ENCODE measurements at regions not wholly inside any gene's neighbourhood (a gene's known extent, or its start where the extent isn't known, plus 50 kb on each side); places are given as distances from the start of the nearest gene placed in this dataset.

DNA sequence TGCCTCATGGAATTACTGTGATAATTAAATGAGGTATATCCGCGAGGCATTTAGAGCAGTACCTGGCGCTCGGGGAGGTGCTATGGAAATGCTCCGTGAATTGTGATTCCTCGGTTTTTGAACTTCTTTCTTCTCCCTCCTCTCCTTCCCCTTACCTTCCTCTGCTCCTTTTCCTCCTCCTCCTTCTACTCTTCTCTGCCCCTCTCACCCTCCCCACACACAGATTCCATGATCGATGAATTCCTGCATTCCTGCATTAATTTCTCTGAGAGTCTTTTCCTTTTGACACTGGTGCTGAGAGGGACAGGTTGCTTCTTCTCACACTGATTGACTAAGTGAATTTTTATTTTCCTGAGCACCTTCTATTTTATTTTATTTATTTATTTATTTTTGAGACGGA is 101.2 kb upstream of the RGMA start:
- no peak for DNase-seq (ENCODE audit: low read depth in 1 of 2, low spot score in 1 of 2)
- Histone ChIP-seq H3K27me3 (ENCODE audit: insufficient read depth, poor library complexity, severe bottlenecking) (peaks cover 9% of the 10 kb centered on the region), H3K27ac (replicated peaks) (no peak overlapping the region), H3K4me3 (replicated peaks; ENCODE audit: insufficient read depth, low read length) (no peak overlapping the region)
- no peak for TF ChIP-seq SPI1 (IDR thresholded peaks at IDR 0.05; ENCODE audit: borderline replicate concordance, low read depth)
- TF ChIP-seq POLR2AphosphoS5 (IDR thresholded peaks at IDR 0.05; ENCODE audit: low read depth), result no peak
- TF ChIP-seq CTCF (IDR thresholded peaks at IDR 0.05; ENCODE audit: insufficient read depth, low read length), result no peak
- TF ChIP-seq GABPA (IDR thresholded peaks at IDR 0.05; ENCODE audit: low read depth), result no peak
- TF ChIP-seq, protein P1, sequence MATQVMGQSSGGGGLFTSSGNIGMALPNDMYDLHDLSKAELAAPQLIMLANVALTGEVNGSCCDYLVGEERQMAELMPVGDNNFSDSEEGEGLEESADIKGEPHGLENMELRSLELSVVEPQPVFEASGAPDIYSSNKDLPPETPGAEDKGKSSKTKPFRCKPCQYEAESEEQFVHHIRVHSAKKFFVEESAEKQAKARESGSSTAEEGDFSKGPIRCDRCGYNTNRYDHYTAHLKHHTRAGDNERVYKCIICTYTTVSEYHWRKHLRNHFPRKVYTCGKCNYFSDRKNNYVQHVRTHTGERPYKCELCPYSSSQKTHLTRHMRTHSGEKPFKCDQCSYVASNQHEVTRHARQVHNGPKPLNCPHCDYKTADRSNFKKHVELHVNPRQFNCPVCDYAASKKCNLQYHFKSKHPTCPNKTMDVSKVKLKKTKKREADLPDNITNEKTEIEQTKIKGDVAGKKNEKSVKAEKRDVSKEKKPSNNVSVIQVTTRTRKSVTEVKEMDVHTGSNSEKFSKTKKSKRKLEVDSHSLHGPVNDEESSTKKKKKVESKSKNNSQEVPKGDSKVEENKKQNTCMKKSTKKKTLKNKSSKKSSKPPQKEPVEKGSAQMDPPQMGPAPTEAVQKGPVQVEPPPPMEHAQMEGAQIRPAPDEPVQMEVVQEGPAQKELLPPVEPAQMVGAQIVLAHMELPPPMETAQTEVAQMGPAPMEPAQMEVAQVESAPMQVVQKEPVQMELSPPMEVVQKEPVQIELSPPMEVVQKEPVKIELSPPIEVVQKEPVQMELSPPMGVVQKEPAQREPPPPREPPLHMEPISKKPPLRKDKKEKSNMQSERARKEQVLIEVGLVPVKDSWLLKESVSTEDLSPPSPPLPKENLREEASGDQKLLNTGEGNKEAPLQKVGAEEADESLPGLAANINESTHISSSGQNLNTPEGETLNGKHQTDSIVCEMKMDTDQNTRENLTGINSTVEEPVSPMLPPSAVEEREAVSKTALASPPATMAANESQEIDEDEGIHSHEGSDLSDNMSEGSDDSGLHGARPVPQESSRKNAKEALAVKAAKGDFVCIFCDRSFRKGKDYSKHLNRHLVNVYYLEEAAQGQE (IDR thresholded peaks at IDR 0.05; ENCODE audit: insufficient replicate concordance, low read depth), result no peak

GRCh38 chr15:93189561-93189960 is 100.5 kb upstream of the RGMA start:
- Histone ChIP-seq H3K27me3 (ENCODE audit: insufficient read depth, poor library complexity, severe bottlenecking) (peaks cover 9% of the 10 kb centered on the region), H3K4me3 (replicated peaks; ENCODE audit: insufficient read depth, low read length) (no peak overlapping the region), H3K27ac (replicated peaks) (no peak overlapping the region)
- no peak for TF ChIP-seq POLR2AphosphoS5 (IDR thresholded peaks at IDR 0.05; ENCODE audit: low read depth)
- TF ChIP-seq, protein P1 (IDR thresholded peaks at IDR 0.05; ENCODE audit: insufficient replicate concordance, low read depth), result no peak
- TF ChIP-seq SPI1 (IDR thresholded peaks at IDR 0.05; ENCODE audit: borderline replicate concordance, low read depth), result no peak
- no peak for TF ChIP-seq CTCF (IDR thresholded peaks at IDR 0.05; ENCODE audit: insufficient read depth, low read length)
- no peak for TF ChIP-seq GABPA (IDR thresholded peaks at IDR 0.05; ENCODE audit: low read depth)
- no peak for DNase-seq (ENCODE audit: low read depth in 1 of 2, low spot score in 1 of 2)

DNA sequence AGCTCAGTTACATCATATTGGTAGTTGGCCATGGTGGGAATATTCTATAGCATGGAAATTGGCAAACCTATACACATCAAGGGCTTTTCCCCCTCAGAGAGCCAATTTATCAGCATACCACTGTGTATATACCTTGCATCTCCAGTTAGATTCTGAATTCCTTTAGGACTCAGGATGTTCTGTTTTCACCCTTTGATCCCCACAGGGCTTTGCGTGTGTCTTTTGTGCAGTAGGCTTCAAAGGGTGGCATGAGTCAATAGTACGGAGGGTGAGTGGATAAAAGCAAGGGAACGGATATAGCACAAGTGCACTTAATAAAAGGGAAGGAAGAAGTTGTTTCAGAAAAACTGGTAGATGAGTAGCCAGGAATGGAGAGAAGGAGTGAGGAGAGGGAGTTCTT is 99.2 kb upstream of the RGMA start:
- TF ChIP-seq SPI1 (IDR thresholded peaks at IDR 0.05; ENCODE audit: borderline replicate concordance, low read depth), result no peak
- TF ChIP-seq CTCF (IDR thresholded peaks at IDR 0.05; ENCODE audit: insufficient read depth, low read length), result no peak
- TF ChIP-seq GABPA (IDR thresholded peaks at IDR 0.05; ENCODE audit: low read depth), result no peak
- TF ChIP-seq POLR2AphosphoS5 (IDR thresholded peaks at IDR 0.05; ENCODE audit: low read depth), result no peak
- TF ChIP-seq, protein P1 (IDR thresholded peaks at IDR 0.05; ENCODE audit: insufficient replicate concordance, low read depth), result no peak
- H3K4me3 ChIP-seq (replicated peaks; ENCODE audit: insufficient read depth, low read length), result no peak overlapping the region
- no peak for DNase-seq (ENCODE audit: low read depth in 1 of 2, low spot score in 1 of 2)
- H3K27ac ChIP-seq (replicated peaks), result no peak overlapping the region
- peaks cover 9% of the 10 kb centered on the region for H3K27me3 ChIP-seq (ENCODE audit: insufficient read depth, poor library complexity, severe bottlenecking)

All from HL-60 (cell line).